ENCODE measurements at regions not wholly inside any gene's neighbourhood (a gene's known extent, or its start where the extent isn't known, plus 50 kb on each side); places are given as distances from the start of the nearest gene placed in this dataset.

- TF ChIP-seq POLR2A (IDR thresholded peaks at IDR 0.05) (no peak), CTCF (IDR thresholded peaks at IDR 0.05) (no peak)
Measured at GRCh38 chr6:54056105-54056504, 55.1 kb upstream of the MLIP start.
